ENCODE measurements at regions not wholly inside any gene's neighbourhood (a gene's known extent, or its start where the extent isn't known, plus 50 kb on each side); places are given as distances from the start of the nearest gene placed in this dataset.
"Not testable (repeated sequence)": the region's sequence is repeated elsewhere in the genome, so short reads cannot be mapped to it uniquely, and the experiment has no call there.

- DNase-seq (ENCODE audit: extremely low read depth, low read depth), result no peak
Measured at GRCh38 chr1:245062741-245063305, 92.0 kb upstream of the KIF26B start.

GRCh38 chr1:245061808-245062207 lies 93.0 kb upstream of the KIF26B start:
- DNase-seq (ENCODE audit: extremely low read depth, low read depth), result not testable (repeated sequence)

- no peak for DNase-seq (ENCODE audit: extremely low read depth, low read depth)
Measured at GRCh38 chr1:245060684-245061374, 94.0 kb upstream of the KIF26B start.

GRCh38 chr1:245059806-245060424 lies 94.9 kb upstream of the KIF26B start:
- DNase-seq (ENCODE audit: extremely low read depth, low read depth), result no peak

- no peak for DNase-seq (ENCODE audit: extremely low read depth, low read depth)
Measured at GRCh38 chr1:245058882-245059281, 95.9 kb upstream of the KIF26B start.

- DNase-seq (ENCODE audit: extremely low read depth, low read depth), result no peak
Measured at GRCh38 chr1:245058436-245058835, 96.3 kb upstream of the KIF26B start.

- DNase-seq (ENCODE audit: extremely low read depth, low read depth), result no peak
Measured at GRCh38 chr1:245056913-245057312, 97.9 kb upstream of the KIF26B start.

- not testable (repeated sequence) for DNase-seq (ENCODE audit: extremely low read depth, low read depth)
Measured at GRCh38 chr1:245056296-245056695, 98.5 kb upstream of the KIF26B start.

GRCh38 chr1:245055752-245056151 lies 99.0 kb upstream of the KIF26B start:
- no peak for DNase-seq (ENCODE audit: extremely low read depth, low read depth)

GRCh38 chr1:245054507-245055270 lies 100.1 kb upstream of the KIF26B start:
- no peak for DNase-seq (ENCODE audit: extremely low read depth, low read depth)

GRCh38 chr1:245054105-245054504 lies 100.7 kb upstream of the KIF26B start:
- DNase-seq (ENCODE audit: extremely low read depth, low read depth), result no peak

GRCh38 chr1:245052258-245052657 lies 102.5 kb upstream of the KIF26B start:
- DNase-seq (ENCODE audit: extremely low read depth, low read depth), result no peak

GRCh38 chr1:245051349-245052221 lies 103.2 kb upstream of the KIF26B start:
- no peak for DNase-seq (ENCODE audit: extremely low read depth, low read depth)

- DNase-seq (ENCODE audit: extremely low read depth, low read depth), result no peak
Measured at GRCh38 chr1:245046769-245047168, 108.0 kb upstream of the KIF26B start.

- DNase-seq (ENCODE audit: extremely low read depth, low read depth), result no peak
Measured at GRCh38 chr1:245046315-245046714, 108.5 kb upstream of the KIF26B start.

GRCh38 chr1:245045087-245045881 lies 109.5 kb upstream of the KIF26B start:
- DNase-seq (ENCODE audit: extremely low read depth, low read depth), result peak; percentile 85

GRCh38 chr1:245043611-245043940 lies 111.2 kb upstream of the KIF26B start:
- no peak for DNase-seq (ENCODE audit: extremely low read depth, low read depth)

- no peak for DNase-seq (ENCODE audit: extremely low read depth, low read depth)
Measured at GRCh38 chr1:245041058-245041698, 113.6 kb upstream of the KIF26B start.

- DNase-seq (ENCODE audit: extremely low read depth, low read depth), result no peak
Measured at GRCh38 chr1:245039196-245039595, 115.6 kb upstream of the KIF26B start.
